Suppressor macrophage treated with lipopolysaccharide for 4 hours (primary cell): ENCODE measurements at regions not wholly inside any gene's neighbourhood (a gene's known extent, or its start where the extent isn't known, plus 50 kb on each side); places are given as distances from the start of the nearest gene placed in this dataset.

Experiments
- DNase-seq: peaks from one replicate; pipeline ENCODE4 v3.0.0-alpha.2; 2020

GRCh38 chr14:101476258-101476915, 84.9 kb upstream of the DIO3 start:
- DNase-seq, result no peak

GRCh38 chr14:101476916-101477553, 84.3 kb upstream of the DIO3 start:
- no peak for DNase-seq

- no peak for DNase-seq
Observed at GRCh38 chr14:101477648-101478047, 83.6 kb upstream of the DIO3 start.

GRCh38 chr14:101478096-101478495, 83.2 kb upstream of the DIO3 start:
- no peak for DNase-seq

- DNase-seq, result no peak
Observed at GRCh38 chr14:101478796-101479410, 82.4 kb upstream of the DIO3 start.

- DNase-seq, result no peak
Observed at GRCh38 chr14:101480022-101480746, 81.1 kb upstream of the DIO3 start.

- no peak for DNase-seq
Observed at GRCh38 chr14:101480747-101481530, 80.4 kb upstream of the DIO3 start.

GRCh38 chr14:101481557-101481956, 79.7 kb upstream of the DIO3 start:
- no peak for DNase-seq

GRCh38 chr14:101482066-101482465, 79.2 kb upstream of the DIO3 start:
- no peak for DNase-seq

GRCh38 chr14:101483829-101484228, 77.5 kb upstream of the DIO3 start:
- DNase-seq, result no peak

- no peak for DNase-seq
Observed at GRCh38 chr14:101489092-101489760, 72.1 kb upstream of the DIO3 start.

GRCh38 chr14:101490771-101491170, 70.5 kb upstream of the DIO3 start:
- DNase-seq, result no peak

GRCh38 chr14:101491841-101492240, 69.5 kb upstream of the DIO3 start:
- DNase-seq, result no peak

- no peak for DNase-seq
Observed at GRCh38 chr14:101492716-101493115, 68.6 kb upstream of the DIO3 start.

GRCh38 chr14:101494826-101495225, 66.5 kb upstream of the DIO3 start:
- DNase-seq, result no peak

- DNase-seq, result no peak
Observed at GRCh38 chr14:101495284-101495683, 66.0 kb upstream of the DIO3 start.

GRCh38 chr14:101495827-101496775, 65.2 kb upstream of the DIO3 start:
- DNase-seq, result no peak

GRCh38 chr14:101496776-101497683, 64.3 kb upstream of the DIO3 start:
- no peak for DNase-seq

GRCh38 chr14:101497684-101498525, 63.4 kb upstream of the DIO3 start:
- no peak for DNase-seq
